AG04450 (cell line): ENCODE measurements at regions not wholly inside any gene's neighbourhood (a gene's known extent, or its start where the extent isn't known, plus 50 kb on each side); places are given as distances from the start of the nearest gene placed in this dataset.

Experiments used
- CTCF ChIA-PET: fragments of 300-600, 350-600 bp; formaldehyde crosslinking; extraction: SDS; loops from one replicate; lab custom pipeline; 2022; ENCODE audit warnings: antibody characterized with exemption, inconsistent platforms; lab: Charles Lee
- POLR2A ChIA-PET: fragments of 350-600 bp; formaldehyde crosslinking; extraction: SDS; loops from one replicate; lab custom pipeline; 2021; ENCODE audit warnings: antibody characterized with exemption, inconsistent platforms; lab: Yijun Ruan, JAX
- DNase-seq: peaks from one replicate; pipeline ENCODE4 v3.0.0-alpha.2; 2011; ENCODE audit warnings: low read depth, low spot score
- H3K27ac ChIP-seq: one replicate; pipeline ENCODE4 v1.5.1; 2012; ENCODE audit warnings: low read depth, low read length, control low read depth
- H3K27me3 ChIP-seq: one replicate; pipeline ENCODE4 v1.6.0; 2012; ENCODE audit warnings: low read length; ENCODE audit not compliant: control insufficient read depth, insufficient read depth
- H3K4me3 ChIP-seq: 2 replicates; pipeline ENCODE4 v1.5.1; 2011; ENCODE audit warnings: mild to moderate bottlenecking, low read depth, low read length, control low read depth
- H3K9me3 ChIP-seq: 2 replicates; pipeline ENCODE4 v1.5.1; 2012; ENCODE audit warnings: low read length; ENCODE audit not compliant: control insufficient read depth, insufficient read depth
- TF ChIP-seq, protein P1 (sequence below): IDR thresholded peaks from 2 replicates; pipeline ENCODE4 v1.5.1; 2011; ENCODE audit warnings: low read depth, low read length, control low read depth, inconsistent platforms

DNA sequence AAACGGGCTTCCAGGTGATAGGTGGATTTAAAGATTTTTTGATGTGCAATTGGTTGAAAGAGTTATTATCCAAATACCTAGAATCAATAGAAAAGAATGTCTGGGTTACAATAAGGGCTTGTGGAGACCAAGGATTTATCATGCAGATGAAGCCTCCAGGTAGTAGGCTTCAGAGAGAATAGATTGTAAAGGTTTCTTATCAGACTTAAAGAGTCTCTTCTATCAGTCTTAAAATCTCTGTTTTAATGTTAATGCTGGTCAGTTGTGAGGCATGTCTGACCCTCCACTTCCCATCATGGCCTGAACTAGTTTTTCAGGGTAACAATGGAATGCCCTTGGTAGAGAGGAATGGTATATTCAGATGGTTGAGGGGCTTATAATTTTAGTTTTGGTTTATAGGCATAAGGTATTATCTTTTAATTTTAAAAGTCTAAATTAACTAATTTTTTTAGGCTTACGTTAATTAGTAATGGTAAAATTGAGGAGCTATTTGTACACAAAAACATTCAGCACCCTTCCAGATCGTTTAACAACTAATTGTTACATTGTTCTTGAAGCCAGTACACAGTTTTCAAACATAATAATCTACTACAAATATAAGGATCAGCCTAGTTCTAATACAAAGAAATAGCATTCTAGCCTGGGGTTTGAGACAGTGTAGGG, 704.2 kb upstream of the MBL2 start:
- DNase-seq, result no peak
- Histone ChIP-seq H3K4me3 (no peak overlapping the region), H3K9me3 (no peaks in the 10 kb centered on the region), H3K27me3 (no peaks in the 10 kb centered on the region), H3K27ac (no peak overlapping the region)
- CTCF ChIA-PET, result no interaction called here
- TF ChIP-seq, protein P1, sequence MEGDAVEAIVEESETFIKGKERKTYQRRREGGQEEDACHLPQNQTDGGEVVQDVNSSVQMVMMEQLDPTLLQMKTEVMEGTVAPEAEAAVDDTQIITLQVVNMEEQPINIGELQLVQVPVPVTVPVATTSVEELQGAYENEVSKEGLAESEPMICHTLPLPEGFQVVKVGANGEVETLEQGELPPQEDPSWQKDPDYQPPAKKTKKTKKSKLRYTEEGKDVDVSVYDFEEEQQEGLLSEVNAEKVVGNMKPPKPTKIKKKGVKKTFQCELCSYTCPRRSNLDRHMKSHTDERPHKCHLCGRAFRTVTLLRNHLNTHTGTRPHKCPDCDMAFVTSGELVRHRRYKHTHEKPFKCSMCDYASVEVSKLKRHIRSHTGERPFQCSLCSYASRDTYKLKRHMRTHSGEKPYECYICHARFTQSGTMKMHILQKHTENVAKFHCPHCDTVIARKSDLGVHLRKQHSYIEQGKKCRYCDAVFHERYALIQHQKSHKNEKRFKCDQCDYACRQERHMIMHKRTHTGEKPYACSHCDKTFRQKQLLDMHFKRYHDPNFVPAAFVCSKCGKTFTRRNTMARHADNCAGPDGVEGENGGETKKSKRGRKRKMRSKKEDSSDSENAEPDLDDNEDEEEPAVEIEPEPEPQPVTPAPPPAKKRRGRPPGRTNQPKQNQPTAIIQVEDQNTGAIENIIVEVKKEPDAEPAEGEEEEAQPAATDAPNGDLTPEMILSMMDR, result no peak
- POLR2A ChIA-PET, result no interaction called here

DNA sequence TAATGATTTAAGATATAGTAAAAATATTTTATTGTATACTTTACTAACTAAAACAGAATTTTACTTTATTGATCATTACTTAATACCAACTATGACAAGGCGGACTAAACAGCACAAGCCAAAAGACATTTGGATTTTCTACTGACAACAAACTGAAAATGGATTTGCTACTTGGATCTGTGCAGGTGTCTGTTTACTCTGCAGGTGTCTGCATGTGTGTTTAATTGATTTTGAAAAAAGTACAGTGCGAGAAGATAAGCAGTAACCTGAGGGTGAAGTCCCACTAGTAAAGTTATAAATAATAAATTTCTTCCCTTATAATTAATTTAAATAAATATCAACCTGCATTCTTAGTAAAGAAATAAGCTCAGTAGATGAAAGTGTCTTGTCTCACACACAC, 696.8 kb upstream of the MBL2 start:
- Histone ChIP-seq H3K27me3 (no peaks in the 10 kb centered on the region), H3K9me3 (no peaks in the 10 kb centered on the region), H3K27ac (no peak overlapping the region), H3K4me3 (no peak overlapping the region)
- no peak for DNase-seq
- CTCF ChIA-PET, result no interaction called here
- TF ChIP-seq, protein P1, result no peak
- POLR2A ChIA-PET, result no interaction called here

DNA sequence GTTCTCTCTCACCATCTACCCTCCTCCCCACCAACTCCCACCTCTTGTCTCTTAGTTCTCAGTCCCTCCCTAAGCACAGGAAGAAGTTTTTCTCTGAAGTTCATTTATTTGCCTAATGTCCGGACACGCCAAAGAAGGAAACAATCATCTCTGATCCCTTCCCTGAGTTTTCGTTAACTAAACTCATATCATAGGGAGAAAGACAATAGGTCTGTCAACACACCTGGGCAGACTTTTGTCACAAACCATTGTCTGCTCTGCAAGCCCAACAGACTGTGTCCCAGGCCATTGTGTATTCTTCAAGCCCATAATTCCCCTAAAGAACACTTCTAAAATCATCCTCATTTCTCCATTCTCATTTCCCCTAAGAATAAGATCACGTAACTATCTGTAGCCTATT, 691.0 kb upstream of the MBL2 start:
- no peaks in the 10 kb centered on the region for H3K27me3 ChIP-seq
- H3K27ac ChIP-seq, result no peak overlapping the region
- H3K9me3 ChIP-seq, result no peaks in the 10 kb centered on the region
- no peak for DNase-seq
- TF ChIP-seq, protein P1, result no peak
- no peak overlapping the region for H3K4me3 ChIP-seq
- POLR2A ChIA-PET, result no interaction called here
- CTCF ChIA-PET, result no interaction called here

DNA sequence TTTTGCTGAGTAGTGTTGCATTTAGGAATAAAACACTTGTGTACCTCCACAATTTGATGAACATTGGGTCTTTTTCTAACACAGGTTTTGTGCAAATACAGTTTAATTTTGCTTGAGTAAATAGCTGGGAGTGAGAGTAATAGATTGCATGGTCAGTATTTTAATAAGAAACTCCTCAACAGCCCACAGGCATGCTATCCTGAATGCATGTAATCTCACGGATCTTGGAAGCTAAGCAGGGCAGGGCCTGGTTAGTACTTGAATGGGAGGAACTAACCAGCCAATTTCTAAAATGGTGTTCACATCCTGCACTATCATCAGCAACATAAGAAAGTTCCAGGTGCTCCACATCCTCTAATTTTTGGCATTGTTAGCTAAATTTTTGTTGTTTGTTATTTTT, 685.4 kb upstream of the MBL2 start:
- Histone ChIP-seq H3K27ac (no peak overlapping the region), H3K9me3 (no peaks in the 10 kb centered on the region), H3K4me3 (no peak overlapping the region), H3K27me3 (no peaks in the 10 kb centered on the region)
- CTCF ChIA-PET, result no interaction called here
- no peak for DNase-seq
- POLR2A ChIA-PET, result no interaction called here
- TF ChIP-seq, protein P1, result no peak

DNA sequence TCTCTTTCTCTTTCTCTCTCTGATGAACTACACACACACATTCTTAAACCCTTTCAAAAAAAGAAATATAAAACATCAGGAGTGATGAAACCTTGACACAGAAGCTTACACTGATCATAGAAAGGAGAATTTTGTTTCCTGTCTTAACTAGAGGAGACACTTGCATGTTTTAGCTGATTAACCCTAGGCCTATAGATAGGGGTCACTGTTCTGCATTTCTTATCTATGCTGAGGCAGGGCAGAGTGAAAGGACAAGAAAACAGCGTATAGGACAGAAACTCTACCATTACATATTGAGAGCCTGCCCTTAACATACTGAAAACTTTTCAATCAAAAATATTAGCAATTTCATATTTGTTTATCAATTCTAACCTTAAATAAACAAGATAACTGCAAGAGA, 680.6 kb upstream of the MBL2 start:
- Histone ChIP-seq H3K4me3 (no peak overlapping the region), H3K27ac (no peak overlapping the region), H3K27me3 (no peaks in the 10 kb centered on the region), H3K9me3 (no peaks in the 10 kb centered on the region)
- POLR2A ChIA-PET, result no interaction called here
- TF ChIP-seq, protein P1, result peak; percentile 23
- CTCF ChIA-PET, result interaction anchor here (1.3 kb wide), 1 partner anchor 8 kb away, joined by 5 read pairs; no protein-coding TSS in a partner anchor
- no peak for DNase-seq
